Parathyroid adenoma (tissue), 2 donors: ENCODE measurements at regions not wholly inside any gene's neighbourhood (a gene's known extent, or its start where the extent isn't known, plus 50 kb on each side); places are given as distances from the start of the nearest gene placed in this dataset.

Source experiments
- H2AFZ ChIP-seq: fragments of 300-600 bp; sonication (generic); one replicate; pipeline ENCODE4 v1.7.0; 2017; ENCODE audit warnings: antibody characterized with exemption, mild to moderate bottlenecking
- H3K27ac ChIP-seq: fragments of 300-600 bp; sonication (generic); one replicate; pipeline ENCODE4 v1.7.0; 2017
- H3K27me3 ChIP-seq: fragments of 300-600 bp; sonication (generic); one replicate; pipeline ENCODE4 v1.7.0; 2017; ENCODE audit warnings: low read length; ENCODE audit not compliant: control insufficient read depth, insufficient read depth
- H3K36me3 ChIP-seq: fragments of 300-600 bp; sonication (generic); one replicate; pipeline ENCODE4 v1.7.0; 2017; ENCODE audit warnings: low read length; ENCODE audit not compliant: control insufficient read depth, insufficient read depth
- H3K4me1 ChIP-seq: fragments of 300-600 bp; sonication (generic); one replicate; pipeline ENCODE4 v1.7.0; 2017; ENCODE audit warnings: control low read depth
- H3K4me2 ChIP-seq: fragments of 300-600 bp; sonication (generic); one replicate; pipeline ENCODE4 v1.7.0; 2017; ENCODE audit warnings: low read length
- H3K4me3 ChIP-seq: fragments of 300-600 bp; sonication (generic); one replicate; pipeline ENCODE4 v1.7.0; 2017; ENCODE audit warnings: low read depth, low read length
- H3K79me2 ChIP-seq: fragments of 300-600 bp; sonication (generic); one replicate; pipeline ENCODE4 v1.7.0; 2017; ENCODE audit warnings: control low read depth
- H3K9ac ChIP-seq: fragments of 300-600 bp; sonication (generic); one replicate; pipeline ENCODE4 v1.7.0; 2017; ENCODE audit warnings: mild to moderate bottlenecking
- H3K9me3 ChIP-seq: fragments of 300-600 bp; sonication (generic); one replicate; pipeline ENCODE4 v1.7.0; 2017; ENCODE audit warnings: low read length; ENCODE audit not compliant: control insufficient read depth
- TF ChIP-seq, protein P1 (sequence below): fragments of 300-600 bp; sonication (generic); IDR thresholded peaks from one replicate; pipeline ENCODE4 v1.7.0; 2017; ENCODE audit warnings: antibody characterized with exemption, mild to moderate bottlenecking
- donor health status: primary hyperparathyroidism.

- Histone ChIP-seq H2AFZ (no peak overlapping the region), H3K27ac (no peak overlapping the region), H3K4me1 (no peaks in the 10 kb centered on the region), H3K9me3 (no peaks in the 10 kb centered on the region), H3K4me2 (no peak overlapping the region), H3K9ac (no peak overlapping the region), H3K79me2 (no peaks in the 10 kb centered on the region), H3K4me3 (no peak overlapping the region), H3K27me3 (no peaks in the 10 kb centered on the region), H3K36me3 (no peaks in the 10 kb centered on the region)
- TF ChIP-seq, protein P1, sequence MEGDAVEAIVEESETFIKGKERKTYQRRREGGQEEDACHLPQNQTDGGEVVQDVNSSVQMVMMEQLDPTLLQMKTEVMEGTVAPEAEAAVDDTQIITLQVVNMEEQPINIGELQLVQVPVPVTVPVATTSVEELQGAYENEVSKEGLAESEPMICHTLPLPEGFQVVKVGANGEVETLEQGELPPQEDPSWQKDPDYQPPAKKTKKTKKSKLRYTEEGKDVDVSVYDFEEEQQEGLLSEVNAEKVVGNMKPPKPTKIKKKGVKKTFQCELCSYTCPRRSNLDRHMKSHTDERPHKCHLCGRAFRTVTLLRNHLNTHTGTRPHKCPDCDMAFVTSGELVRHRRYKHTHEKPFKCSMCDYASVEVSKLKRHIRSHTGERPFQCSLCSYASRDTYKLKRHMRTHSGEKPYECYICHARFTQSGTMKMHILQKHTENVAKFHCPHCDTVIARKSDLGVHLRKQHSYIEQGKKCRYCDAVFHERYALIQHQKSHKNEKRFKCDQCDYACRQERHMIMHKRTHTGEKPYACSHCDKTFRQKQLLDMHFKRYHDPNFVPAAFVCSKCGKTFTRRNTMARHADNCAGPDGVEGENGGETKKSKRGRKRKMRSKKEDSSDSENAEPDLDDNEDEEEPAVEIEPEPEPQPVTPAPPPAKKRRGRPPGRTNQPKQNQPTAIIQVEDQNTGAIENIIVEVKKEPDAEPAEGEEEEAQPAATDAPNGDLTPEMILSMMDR = no peak
Observed at GRCh38 chr18:1604751-1605150, 700.1 kb downstream of the ADCYAP1 start.

- no peaks in the 10 kb centered on the region for H3K4me1 ChIP-seq
- no peak overlapping the region for H2AFZ ChIP-seq
- TF ChIP-seq, protein P1 = no peak
- H3K4me3 ChIP-seq = no peak overlapping the region
- no peak overlapping the region for H3K9ac ChIP-seq
- no peaks in the 10 kb centered on the region for H3K9me3 ChIP-seq
- no peaks in the 10 kb centered on the region for H3K27me3 ChIP-seq
- H3K4me2 ChIP-seq = no peak overlapping the region
- no peak overlapping the region for H3K27ac ChIP-seq
- no peaks in the 10 kb centered on the region for H3K36me3 ChIP-seq
- H3K79me2 ChIP-seq = no peaks in the 10 kb centered on the region
Observed at GRCh38 chr18:1618364-1618763, 713.7 kb downstream of the ADCYAP1 start.

DNA sequence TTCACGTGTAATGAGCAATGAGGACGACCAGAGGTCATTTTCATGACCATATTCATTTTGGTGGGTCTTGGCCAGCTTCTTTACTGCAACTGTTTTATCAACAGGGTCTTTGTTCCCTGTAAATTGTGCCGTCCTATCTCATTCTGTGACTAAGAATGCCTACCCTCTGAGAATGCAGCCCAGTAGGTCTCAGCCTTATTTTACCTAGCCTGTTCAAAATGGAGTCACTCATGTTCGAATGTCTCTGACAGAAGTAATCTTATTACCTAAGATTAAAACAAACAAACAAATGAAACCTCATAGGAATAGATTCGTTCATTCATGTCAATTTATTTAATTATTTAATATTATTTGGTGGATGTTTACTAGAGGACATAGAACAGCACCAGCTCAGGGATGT is 714.8 kb downstream of the ADCYAP1 start:
- Histone ChIP-seq H3K27me3 (no peaks in the 10 kb centered on the region), H3K36me3 (no peaks in the 10 kb centered on the region), H3K79me2 (no peaks in the 10 kb centered on the region), H3K4me2 (no peak overlapping the region), H2AFZ (no peak overlapping the region), H3K27ac (no peak overlapping the region), H3K4me1 (no peaks in the 10 kb centered on the region), H3K4me3 (no peak overlapping the region), H3K9me3 (no peaks in the 10 kb centered on the region), H3K9ac (no peak overlapping the region)
- TF ChIP-seq, protein P1 = no peak

GRCh38 chr18:1624612-1625011 is 719.9 kb downstream of the ADCYAP1 start:
- Histone ChIP-seq H3K9me3 (no peaks in the 10 kb centered on the region), H3K4me3 (no peak overlapping the region), H3K36me3 (no peaks in the 10 kb centered on the region), H3K27ac (no peak overlapping the region), H3K27me3 (no peaks in the 10 kb centered on the region), H3K79me2 (no peaks in the 10 kb centered on the region), H3K4me1 (no peaks in the 10 kb centered on the region), H3K4me2 (no peak overlapping the region), H3K9ac (no peak overlapping the region), H2AFZ (no peak overlapping the region)
- TF ChIP-seq, protein P1 = no peak

DNA sequence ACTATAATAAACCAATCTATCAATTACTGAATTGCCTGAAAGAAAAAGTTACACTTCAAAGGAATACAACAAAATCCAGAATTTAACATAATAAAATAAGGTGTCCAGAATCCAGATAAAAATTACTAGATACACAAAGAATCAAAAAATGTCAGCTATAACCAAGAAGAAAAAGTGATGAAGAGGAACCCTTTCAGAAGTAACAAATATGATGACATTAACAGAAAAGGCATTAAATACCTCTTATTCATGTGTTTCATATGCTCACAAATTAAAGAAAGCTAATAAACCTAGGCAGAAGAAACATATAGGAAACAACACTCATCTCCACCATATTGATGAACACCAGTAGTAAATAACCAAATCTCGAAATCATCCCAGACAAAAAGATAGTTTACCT is 722.8 kb downstream of the ADCYAP1 start:
- TF ChIP-seq, protein P1 = no peak
- no peaks in the 10 kb centered on the region for H3K79me2 ChIP-seq
- no peak overlapping the region for H3K27ac ChIP-seq
- H3K4me3 ChIP-seq = no peak overlapping the region
- no peaks in the 10 kb centered on the region for H3K27me3 ChIP-seq
- H3K4me2 ChIP-seq = no peak overlapping the region
- H3K9ac ChIP-seq = no peak overlapping the region
- H3K4me1 ChIP-seq = no peaks in the 10 kb centered on the region
- H2AFZ ChIP-seq = no peak overlapping the region
- no peaks in the 10 kb centered on the region for H3K9me3 ChIP-seq
- H3K36me3 ChIP-seq = no peaks in the 10 kb centered on the region
